ELF-1 (cell line): ENCODE measurements at regions not wholly inside any gene's neighbourhood (a gene's known extent, or its start where the extent isn't known, plus 50 kb on each side); places are given as distances from the start of the nearest gene placed in this dataset.

ENCODE experiments used
- DNase-seq: peaks from one replicate; pipeline ENCODE4 v3.0.0-alpha.2; 2016; ENCODE audit warnings: low read depth, low spot score

DNA sequence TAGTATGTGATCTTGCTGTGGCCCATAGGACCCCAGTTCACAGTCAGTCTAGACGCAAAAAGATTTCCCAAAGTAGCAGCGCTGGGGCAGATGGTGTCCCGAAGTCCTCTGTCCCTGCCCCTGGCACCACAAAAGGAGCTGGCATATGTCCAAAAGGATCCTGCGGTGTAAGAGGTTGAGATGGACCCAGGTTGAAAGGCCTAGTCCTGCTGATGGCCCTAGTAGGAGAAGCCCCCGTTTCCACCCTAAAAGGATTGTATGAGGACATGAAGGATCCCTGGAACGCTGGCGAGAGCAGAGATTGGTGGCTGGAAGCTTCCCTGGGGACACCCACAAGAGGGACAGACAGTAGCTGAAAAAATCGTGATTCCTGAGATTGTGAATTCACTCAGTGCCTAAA is 58.0 kb upstream of the DCAF8L1 start:
- DNase-seq: no peak
